ENCODE measurements at regions not wholly inside any gene's neighbourhood (a gene's known extent, or its start where the extent isn't known, plus 50 kb on each side); places are given as distances from the start of the nearest gene placed in this dataset.

GRCh38 chr1:72631449-72631848, 349.1 kb upstream of the NEGR1 start:
- TF ChIP-seq YY1 (IDR thresholded peaks at IDR 0.05; ENCODE audit: insufficient read depth, insufficient read length) (no peak), ZNF274 (IDR thresholded peaks at IDR 0.05; ENCODE audit: low read depth, low read length) (no peak)

Data from NT2/D1 (cell line).